GM21390 (cell line): ENCODE measurements at regions not wholly inside any gene's neighbourhood (a gene's known extent, or its start where the extent isn't known, plus 50 kb on each side); places are given as distances from the start of the nearest gene placed in this dataset.

Source experiments
- ATAC-seq: cut with Tn5 transposase; IDR thresholded peaks from one replicate; pipeline ENCODE4 v1.9.1; 2021; ENCODE audit not compliant: unreplicated experiment

- ATAC-seq = no peak
Observed at GRCh38 chr18:6644836-6645627, 84.5 kb upstream of the ARHGAP28 start.

DNA sequence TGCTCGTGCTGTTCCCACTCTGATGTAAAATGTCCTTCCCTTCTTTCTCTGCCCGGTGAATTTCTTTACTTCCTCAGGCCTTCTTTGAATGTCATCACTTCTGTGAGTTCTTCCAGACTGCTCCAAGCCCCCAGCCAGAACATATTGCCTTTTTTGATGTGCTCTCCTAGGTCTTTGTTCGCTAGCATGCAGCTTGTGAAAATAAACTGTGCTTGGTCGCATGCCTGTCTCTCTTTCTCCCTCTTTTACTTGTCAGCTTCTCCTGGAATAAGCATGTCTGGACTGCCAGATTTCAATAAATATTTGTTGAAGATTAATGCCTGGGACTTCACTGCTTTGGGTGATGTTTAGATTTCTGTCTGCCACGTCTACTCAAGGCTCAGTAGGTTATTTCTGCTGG, 82.7 kb upstream of the ARHGAP28 start:
- ATAC-seq = no peak

DNA sequence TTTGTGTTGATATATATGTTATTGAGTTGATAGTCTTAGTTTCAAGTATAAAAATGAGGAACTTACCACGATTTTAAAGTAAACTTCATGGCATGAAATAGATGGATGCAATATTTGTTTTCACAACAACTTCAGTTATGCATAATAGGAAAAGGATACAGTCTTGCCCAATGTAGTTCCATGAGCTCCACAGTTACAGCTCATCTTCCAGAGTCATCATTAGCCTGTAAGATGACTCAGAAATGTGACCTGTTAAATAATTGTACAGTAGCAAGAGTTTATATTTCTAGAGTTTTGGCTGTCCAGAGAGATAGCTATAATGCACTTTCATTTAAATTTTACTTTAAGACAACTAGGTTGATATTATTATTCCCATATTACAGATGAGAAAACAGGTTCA, 80.9 kb upstream of the ARHGAP28 start:
- ATAC-seq = no peak

DNA sequence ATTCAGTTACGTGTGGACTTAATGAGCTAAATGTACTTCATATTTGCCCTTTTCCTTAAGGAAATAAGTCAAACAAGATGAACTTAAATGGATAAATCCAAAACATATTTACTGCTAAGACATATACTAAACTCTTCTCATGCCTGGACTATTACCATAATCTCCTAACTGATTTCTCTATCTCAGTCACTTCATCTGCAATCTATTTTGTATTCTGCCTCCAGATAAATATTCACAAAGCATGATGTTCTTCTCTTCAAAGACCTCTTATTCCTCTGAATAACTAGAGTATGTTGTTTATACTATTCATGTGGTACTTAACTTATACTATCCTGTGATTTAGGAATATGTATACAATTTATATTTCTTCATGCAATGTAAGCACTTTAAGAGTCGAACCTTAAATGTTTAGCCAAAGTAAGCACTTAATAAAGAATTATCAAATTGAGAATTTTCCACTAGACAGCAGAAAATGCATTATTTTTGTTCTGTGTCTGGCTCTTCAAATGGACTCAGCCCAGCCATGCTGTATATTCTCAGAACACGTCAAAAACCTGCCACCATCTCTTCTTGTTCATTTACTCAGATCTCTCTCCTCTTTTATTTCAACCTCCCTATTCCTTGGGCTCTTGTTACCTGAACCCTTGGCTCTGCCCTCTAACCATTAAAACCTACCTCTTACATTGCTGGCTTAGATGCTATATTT, 79.9 kb upstream of the ARHGAP28 start:
- ATAC-seq = no peak

GRCh38 chr18:6650127-6650507, 79.4 kb upstream of the ARHGAP28 start:
- no peak for ATAC-seq

- no peak for ATAC-seq
Observed at GRCh38 chr18:6650747-6651146, 78.8 kb upstream of the ARHGAP28 start.

- ATAC-seq = no peak
Observed at GRCh38 chr18:6652098-6652497, 77.4 kb upstream of the ARHGAP28 start.

GRCh38 chr18:6653880-6654279, 75.6 kb upstream of the ARHGAP28 start:
- no peak for ATAC-seq

DNA sequence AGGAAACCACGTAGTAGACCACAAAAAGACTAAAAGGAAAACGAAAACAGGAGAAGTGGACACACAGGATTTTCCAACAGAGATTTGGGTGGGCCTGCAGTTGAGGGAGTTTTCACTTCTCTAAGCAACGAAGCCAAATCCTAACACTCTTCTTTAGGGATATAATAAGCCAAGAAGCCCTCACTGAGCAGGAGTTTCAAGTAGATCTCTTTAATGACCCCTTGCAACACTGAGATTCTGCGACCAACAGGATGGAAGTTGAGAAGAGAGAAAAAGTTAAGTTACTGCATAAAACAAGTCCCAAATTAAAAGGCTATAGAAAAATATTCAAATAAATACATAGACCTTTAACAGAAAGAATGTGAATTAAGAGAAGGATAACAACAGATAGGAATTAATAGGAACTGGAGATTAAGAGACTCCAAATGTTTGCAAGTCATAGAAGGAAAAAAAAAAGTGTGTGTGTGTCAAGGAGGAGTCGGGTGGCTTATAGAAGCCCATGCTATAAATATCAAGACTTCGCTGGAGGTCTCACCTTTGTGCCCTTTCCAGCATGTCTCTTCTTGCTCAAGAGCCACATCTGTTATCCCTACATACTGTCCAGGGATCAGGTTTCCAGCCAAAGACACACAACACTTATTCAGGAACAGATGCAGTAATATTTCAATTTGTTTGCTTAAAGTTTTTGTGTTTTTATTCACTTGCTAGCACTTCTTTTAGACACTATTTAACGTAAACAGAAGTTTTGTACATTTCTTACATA, 69.4 kb upstream of the ARHGAP28 start:
- ATAC-seq = no peak

DNA sequence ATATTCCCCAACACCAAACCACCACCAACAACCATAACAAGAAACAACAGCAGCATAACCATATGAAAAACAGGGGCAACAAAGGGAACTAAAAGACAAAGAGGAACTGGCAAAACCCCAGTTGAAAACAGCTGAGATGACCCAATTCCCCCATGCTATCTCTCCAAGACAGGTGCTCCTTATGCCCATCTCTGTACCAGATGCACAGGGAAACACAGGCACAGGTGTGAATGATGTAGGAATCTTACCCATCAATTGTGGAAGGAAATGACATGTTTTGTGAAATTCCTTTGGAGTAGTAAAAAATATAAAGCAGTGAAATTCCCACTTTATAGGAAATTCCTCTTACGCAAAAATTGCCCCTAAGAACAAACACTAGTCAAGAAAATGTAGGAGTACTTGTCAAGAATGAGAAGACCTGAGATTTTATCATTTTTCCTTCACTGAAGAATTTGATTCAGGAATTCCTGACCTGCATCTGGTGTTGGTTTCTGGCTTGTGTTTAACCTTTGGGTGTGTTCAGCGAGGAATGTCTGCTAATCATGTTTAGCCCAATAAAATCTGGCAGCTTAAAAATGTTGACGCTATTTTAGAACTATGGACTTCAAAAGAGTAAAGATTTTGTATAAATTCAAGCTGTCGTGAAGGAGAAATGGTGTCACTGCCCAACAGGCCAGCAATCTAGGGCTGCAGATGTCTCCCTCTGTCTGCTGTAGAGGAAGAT, 67.7 kb upstream of the ARHGAP28 start:
- ATAC-seq = no peak

DNA sequence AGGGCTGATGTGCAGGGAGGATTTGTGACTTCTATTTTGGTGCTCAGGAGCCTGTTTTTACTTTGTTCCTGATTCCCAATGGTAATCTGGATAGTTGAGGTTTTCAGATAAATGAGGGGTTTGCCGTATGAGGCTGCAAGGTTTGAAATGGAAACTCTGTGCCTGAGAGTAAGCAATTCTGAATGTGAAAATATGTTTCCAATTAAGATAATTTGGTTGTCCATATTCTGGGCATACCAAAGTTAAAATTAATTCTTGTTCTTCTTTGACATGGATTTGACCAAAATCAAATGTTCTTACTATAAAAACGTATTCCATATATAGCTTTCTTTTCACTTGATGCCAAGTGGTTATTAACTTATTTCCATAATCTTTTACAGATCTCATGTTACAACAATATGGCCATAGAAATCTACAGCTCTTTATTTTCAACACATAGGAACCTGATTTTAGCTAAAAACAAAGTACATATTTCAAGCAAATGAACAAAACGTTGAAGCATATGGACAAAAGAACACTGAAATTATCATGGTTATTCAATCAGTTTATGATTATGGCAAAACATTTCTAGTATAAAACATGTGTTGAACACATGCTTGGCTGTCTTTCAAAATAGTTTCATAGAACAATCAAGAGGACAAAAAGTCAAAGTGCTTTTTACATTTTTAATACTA, 63.4 kb upstream of the ARHGAP28 start:
- no peak for ATAC-seq

DNA sequence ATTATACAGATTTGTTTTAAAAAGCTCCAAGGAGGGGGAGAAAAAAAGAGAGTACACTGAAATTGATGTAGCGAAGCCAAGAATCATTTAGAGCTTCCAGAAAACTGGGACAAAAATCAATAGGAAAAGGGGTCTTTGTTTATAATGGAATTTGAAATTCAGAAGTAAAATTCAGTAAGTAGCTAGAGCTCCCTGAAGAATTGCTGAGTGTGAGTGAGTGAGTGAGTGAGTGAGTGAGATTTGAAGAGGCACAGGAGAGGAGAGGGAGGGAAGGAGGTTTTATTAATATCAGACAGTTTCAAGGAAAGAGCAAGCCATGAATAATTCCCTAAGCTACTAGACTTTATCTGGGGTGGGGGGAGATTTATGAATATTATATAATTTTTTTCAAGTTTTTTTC, 60.7 kb upstream of the ARHGAP28 start:
- ATAC-seq = no peak

DNA sequence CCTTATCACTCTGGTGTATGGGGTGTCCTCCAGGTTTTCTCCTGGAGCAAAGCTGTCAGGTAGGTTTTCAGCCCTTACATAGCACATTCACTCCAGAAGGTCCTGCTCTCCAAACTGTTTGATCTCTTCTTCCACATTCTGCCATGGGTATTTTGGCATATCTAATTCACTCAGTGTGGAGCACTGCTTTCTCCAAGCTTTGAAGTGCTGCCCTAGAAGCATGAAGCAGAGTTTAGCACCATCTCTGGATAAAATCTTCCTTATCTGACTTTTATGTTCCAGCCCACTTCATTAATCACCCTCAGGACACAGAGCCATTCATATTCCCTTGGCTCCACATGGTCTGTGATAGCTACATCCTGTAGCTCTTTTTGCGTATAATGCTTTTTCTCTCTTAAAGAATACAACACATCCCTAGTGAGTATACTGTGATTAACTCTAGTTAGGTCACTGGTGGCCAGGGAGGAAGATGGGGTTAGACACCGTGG, 56.7 kb upstream of the ARHGAP28 start:
- no peak for ATAC-seq

DNA sequence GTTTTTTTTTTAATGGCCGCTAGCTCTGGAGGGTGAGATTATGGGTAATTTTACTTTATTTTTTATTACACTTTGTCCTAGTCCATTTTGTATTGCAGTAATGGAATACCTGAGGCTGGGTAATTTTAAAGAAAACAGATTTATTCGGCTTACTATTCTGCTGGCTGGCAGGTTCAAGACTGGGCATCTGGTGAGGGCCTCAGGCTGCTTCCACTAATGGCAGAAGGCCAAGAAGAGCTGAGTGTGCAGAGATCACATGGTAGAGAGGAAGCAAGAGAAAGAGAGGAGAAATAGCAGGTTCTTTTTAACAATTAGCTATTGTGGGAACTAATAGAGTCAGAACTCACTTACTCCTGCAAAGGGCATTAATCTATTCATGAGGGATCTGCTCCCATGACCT, 52.4 kb upstream of the ARHGAP28 start:
- no peak for ATAC-seq

DNA sequence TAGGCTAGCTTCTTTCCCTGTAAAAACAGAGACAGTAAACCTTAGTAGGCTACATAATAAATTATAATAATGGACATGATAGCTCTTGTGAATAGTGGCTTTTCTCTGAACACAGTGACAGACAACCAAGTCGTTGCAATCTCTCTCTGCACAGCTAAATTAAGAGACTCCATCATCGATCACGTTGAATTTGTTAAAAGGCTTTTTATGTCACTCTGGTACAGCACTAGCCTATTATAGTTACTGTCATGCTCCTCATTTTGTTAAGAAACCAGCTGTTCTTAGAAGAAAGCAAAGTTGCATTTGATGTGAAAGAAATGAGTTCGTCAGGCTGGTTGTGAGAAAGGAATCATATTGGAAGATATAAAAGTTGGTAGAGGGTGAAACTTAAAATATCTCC, 50.3 kb upstream of the ARHGAP28 start:
- no peak for ATAC-seq
